Suprapubic skin (tissue), 4 donors: ENCODE measurements at regions not wholly inside any gene's neighbourhood (a gene's known extent, or its start where the extent isn't known, plus 50 kb on each side); places are given as distances from the start of the nearest gene placed in this dataset.

Source experiments
- EP300 ChIP-seq: sonication (generic); formaldehyde crosslinking; IDR thresholded peaks from one replicate; pipeline ENCODE4 v1.6.1; 2017; ENCODE audit warnings: antibody characterized with exemption
- POLR2A ChIP-seq, 2 donors: fragments of 450-650 bp; IDR thresholded peaks; one replicate each; pipeline ENCODE4 v1.6.1; 2017; ENCODE audit warnings: antibody characterized with exemption in 2 of 2, mild to moderate bottlenecking in 2 of 2, moderate library complexity in 2 of 2
- POLR2AphosphoS5 ChIP-seq, 3 donors: sonication (generic); formaldehyde crosslinking; IDR thresholded peaks; one replicate each; pipeline ENCODE4 v1.6.1; 2017; ENCODE audit warnings: antibody characterized with exemption in 3 of 3
- TF ChIP-seq, protein P1 (sequence below), 2 donors: fragments of 200-600 bp in 1 of 2; fragments of 450-650 bp in 1 of 2; sonication (generic) in 1 of 2; IDR thresholded peaks; one replicate each; pipeline ENCODE4 v1.5.1; 2016 to 2019; ENCODE audit warnings: antibody characterized with exemption in 2 of 2, mild to moderate bottlenecking in 1 of 2, moderate library complexity in 1 of 2

DNA sequence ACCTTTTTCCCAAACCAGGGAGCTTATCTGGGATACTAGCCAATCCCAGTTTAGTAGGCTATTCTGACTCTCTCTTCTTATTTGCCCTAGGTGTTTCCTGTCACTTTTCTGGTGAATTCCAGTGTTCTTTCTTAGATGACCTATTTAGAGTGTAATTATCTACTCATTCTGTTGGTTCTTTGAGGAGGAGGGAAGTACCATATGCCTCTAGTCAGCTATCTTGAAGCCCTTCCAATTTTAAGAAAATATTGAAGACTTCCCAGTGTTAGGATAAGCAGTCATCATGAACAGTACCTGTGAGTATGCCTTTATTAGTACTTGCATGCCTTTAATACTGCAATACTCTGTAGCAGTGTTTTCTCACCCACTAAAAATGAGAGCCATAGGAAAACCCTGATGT is 724.3 kb upstream of the SLITRK1 start:
- TF ChIP-seq POLR2A (IDR thresholded peaks at IDR 0.05) (no peak), EP300 (no peak), POLR2AphosphoS5 (IDR thresholded peaks at IDR 0.05) (no peak)
- TF ChIP-seq, protein P1, sequence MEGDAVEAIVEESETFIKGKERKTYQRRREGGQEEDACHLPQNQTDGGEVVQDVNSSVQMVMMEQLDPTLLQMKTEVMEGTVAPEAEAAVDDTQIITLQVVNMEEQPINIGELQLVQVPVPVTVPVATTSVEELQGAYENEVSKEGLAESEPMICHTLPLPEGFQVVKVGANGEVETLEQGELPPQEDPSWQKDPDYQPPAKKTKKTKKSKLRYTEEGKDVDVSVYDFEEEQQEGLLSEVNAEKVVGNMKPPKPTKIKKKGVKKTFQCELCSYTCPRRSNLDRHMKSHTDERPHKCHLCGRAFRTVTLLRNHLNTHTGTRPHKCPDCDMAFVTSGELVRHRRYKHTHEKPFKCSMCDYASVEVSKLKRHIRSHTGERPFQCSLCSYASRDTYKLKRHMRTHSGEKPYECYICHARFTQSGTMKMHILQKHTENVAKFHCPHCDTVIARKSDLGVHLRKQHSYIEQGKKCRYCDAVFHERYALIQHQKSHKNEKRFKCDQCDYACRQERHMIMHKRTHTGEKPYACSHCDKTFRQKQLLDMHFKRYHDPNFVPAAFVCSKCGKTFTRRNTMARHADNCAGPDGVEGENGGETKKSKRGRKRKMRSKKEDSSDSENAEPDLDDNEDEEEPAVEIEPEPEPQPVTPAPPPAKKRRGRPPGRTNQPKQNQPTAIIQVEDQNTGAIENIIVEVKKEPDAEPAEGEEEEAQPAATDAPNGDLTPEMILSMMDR (IDR thresholded peaks at IDR 0.05): no peak
